Stimulated activated CD4-positive, alpha-beta T cell treated with anti-CD3 and anti-CD28 coated beads, Interleukin-12 subunit alpha, Interleukin-12 subunit beta, amount 100 ng/mL, for 48 hours (primary cell): ENCODE measurements at regions not wholly inside any gene's neighbourhood (a gene's known extent, or its start where the extent isn't known, plus 50 kb on each side); places are given as distances from the start of the nearest gene placed in this dataset.
A peak's percentile ranks its signal among the peaks of the same experiment; 100 is the strongest.

ENCODE experiments used
- DNase-seq, 3 donors: peaks; one replicate each; pipeline ENCODE4 v3.0.0-alpha.2; 2020; ENCODE audit warnings: low read depth in 2 of 3, low spot score in 1 of 3

- DNase-seq, result no peak
Observed at GRCh38 chr9:16153741-16154140, 600.9 kb downstream of the CCDC171 start.

GRCh38 chr9:16154521-16155078 is 601.8 kb downstream of the CCDC171 start:
- DNase-seq, result peak in 2 of 3 donors; percentile 14 to 39

GRCh38 chr9:16155878-16156277 is 603.0 kb downstream of the CCDC171 start:
- DNase-seq, result no peak

GRCh38 chr9:16157216-16157615 is 604.4 kb downstream of the CCDC171 start:
- DNase-seq, result no peak

- no peak for DNase-seq
Observed at GRCh38 chr9:16157651-16158050, 604.8 kb downstream of the CCDC171 start.

GRCh38 chr9:16158093-16158492 is 605.2 kb downstream of the CCDC171 start:
- no peak for DNase-seq

DNA sequence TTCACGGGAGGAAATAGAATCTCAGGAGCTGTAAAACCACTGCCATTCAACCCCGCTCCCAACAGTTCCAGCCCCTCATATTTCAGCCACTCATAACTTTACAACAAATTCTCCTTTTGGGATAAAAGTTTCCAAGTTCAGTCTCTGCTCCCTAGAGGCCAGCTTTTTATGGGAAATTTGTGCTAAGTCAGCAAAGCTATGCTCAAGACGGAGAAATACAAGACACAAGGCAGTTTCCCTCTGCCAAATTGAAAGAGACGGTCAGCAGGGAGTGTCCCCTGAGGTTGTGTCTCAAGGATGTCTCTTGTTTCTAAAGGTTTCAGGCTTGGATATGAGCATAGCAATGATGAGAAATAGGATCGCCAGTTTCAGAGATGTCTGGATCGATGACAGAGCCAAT is 608.6 kb downstream of the CCDC171 start:
- DNase-seq, result no peak

GRCh38 chr9:16170119-16170518 is 617.3 kb downstream of the CCDC171 start:
- no peak for DNase-seq

DNA sequence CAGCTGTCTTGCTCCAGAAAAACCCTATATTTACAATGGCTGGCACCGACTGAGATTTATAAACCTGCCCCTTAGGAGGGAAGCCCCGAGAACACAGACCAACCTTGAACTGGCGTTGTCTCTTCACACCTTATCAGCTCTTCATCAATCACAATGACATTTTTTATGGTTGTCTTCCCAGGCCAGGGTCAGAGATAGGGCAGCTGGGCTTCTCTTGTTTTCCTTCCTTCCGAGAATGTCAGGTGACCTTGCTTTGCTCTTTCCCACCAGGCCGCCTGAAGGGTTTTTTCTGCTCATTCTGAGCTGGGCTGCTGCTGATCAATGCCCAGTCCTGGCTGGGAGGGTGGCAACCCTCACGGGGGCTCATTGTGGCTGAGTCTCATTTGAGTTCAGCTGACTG is 619.1 kb downstream of the CCDC171 start:
- no peak for DNase-seq

DNA sequence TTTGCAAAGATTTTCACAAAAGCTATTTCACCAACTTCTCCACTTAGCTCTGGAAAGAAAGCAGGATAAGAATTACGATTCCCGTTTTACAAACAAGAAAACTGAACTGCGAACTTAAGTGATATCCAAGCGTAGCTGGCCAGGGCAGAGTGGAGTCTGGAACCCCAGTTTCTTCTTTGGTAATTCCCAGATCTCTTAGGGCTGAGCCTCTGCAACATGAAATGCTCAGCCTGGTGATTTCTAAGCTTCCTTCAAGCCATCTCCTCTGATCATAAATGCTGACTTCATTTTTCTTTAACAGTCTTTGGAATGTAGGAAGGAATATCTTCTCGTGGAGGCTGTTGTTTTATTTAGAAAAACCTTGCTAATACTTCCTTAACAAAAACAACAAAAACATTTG is 620.0 kb downstream of the CCDC171 start:
- no peak for DNase-seq

- DNase-seq, result no peak
Observed at GRCh38 chr9:16174915-16175314, 622.1 kb downstream of the CCDC171 start.

- DNase-seq, result no peak
Observed at GRCh38 chr9:16175461-16175860, 622.6 kb downstream of the CCDC171 start.

- no peak for DNase-seq
Observed at GRCh38 chr9:16178294-16178693, 625.5 kb downstream of the CCDC171 start.

DNA sequence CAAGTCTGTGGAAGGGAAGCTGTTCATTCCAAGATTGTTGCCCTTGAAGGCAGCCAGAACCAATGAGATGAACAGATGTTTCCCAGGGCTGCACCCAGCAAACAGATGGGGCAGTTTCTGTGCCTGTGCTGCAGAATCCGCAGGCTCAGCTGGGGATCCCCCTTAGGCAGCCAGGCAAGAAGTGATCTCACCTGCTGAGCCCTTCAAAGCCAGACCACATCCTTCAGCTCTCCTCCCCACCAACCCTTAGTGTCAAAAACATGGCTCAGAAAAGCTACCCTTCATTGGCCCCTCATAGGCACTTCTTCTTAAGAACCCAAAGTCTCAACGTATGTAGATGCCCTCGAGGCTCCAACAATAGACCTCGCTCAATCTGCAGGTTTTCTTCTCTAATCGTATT is 626.7 kb downstream of the CCDC171 start:
- no peak for DNase-seq

DNA sequence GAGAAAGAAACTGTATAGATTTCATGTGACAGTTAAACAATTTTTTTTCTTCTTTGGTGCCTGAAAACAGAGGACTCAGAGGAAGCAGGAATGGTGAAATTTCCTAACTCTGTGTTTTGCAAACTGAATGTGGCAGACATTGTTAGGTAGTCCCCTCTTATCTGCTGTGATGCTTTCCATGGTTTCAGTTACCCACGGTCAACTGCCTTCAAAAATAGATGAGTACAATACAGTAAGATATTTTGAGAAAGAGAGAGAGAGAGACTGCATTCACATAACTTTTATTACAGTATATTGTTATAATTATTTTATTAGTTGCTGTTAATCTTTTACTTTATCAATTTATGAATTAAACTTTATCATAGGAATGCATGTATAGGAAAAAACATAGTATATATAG is 627.2 kb downstream of the CCDC171 start:
- no peak for DNase-seq

- no peak for DNase-seq
Observed at GRCh38 chr9:16180546-16180945, 627.7 kb downstream of the CCDC171 start.

- no peak for DNase-seq
Observed at GRCh38 chr9:16181539-16181938, 628.7 kb downstream of the CCDC171 start.

- DNase-seq, result no peak
Observed at GRCh38 chr9:16182784-16183183, 629.9 kb downstream of the CCDC171 start.

DNA sequence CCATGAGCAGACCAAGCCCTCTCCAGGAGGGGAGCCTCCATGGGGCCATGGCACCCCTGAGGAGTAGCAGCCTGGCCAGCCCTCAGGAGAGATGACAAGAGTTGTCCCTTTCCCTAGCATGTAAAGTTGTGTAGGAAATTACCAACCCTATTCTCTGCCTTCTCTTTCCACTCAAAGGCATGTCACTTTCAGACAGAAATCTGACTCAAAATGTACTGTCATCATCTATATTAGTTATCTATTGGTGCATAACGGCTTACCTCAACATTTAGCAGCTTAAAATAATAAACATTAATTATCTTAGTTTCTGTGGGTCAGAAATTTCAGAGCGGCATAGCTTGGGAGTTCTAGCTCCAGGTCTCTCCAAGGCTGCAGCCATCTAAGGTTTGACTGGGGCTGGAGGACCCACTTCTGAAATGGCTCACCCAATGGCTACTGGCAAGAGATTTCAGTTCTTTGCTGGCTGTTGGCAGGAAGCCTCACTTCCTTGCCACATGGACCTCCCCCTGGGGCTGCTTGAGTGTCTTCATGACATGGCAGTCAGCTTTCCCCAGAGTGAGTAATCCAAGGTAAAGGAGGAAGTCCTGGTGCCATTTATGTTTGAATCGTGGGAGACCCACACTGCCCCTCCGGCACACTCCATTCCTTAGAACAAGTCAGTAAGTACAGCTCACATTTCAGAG is 632.3 kb downstream of the CCDC171 start:
- no peak for DNase-seq

DNA sequence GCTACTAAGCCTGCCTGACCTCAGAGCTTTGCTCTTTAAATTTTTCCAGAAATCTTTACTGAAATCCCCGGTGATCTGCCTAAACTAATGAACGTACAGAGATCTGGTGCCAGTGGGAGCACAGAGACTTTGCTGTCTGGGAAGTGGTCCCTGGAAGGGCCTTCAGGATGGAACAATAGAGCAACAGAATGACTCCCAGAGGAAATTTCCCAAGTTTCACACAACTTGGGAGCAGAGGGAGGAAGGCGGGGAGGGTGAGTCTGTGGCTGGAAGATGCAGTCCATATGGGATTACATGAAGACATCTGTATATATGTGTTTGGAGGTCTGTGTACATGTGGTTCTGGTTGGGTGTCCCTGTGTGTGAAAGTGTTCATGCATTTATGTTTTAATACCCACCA is 638.3 kb downstream of the CCDC171 start:
- no peak for DNase-seq

- peak; percentile 5 to 16 (median 15) for DNase-seq
Observed at GRCh38 chr9:16191691-16192402, 639.0 kb downstream of the CCDC171 start.

DNA sequence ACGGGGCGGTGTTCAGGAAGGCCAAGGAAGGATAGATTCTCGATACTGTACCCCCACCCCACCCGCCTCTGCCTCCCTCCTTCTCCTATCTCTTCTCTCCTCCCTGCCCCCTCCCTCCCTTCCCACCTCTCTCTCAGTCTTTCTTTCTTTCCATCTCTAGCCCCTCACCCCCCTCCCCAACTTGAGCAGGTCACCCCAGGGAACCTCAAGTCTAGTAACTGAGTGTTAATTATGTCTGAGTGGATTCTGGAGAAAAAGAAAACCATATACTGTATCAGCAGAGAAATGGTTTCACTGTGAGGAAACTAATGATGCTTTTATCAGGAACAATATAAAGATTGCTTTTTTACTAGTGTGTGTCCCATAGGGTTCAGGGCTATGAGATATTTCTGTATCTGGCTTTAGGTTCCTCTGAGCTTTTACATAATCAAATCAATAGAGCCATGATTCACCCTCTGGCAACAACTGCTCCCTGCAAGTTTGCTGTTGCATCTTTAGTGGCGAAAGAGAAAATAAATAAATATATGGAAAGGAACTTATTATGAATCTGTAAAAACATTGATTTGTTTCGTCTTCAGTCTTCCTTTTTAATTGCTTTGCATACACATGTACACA is 639.7 kb downstream of the CCDC171 start:
- DNase-seq, result no peak
